Cardiac fibroblast (primary cell): ENCODE measurements at regions not wholly inside any gene's neighbourhood (a gene's known extent, or its start where the extent isn't known, plus 50 kb on each side); places are given as distances from the start of the nearest gene placed in this dataset.

ENCODE experiments used
- DNase-seq, 2 donors: peaks; one replicate each; pipeline versions ENCODE4 v3.0.0 to v3.0.0-alpha.2; 2010; ENCODE audit warnings: low read depth in 2 of 2
- H3K4me3 ChIP-seq, 2 donors: replicated peaks in 1 of 2; 1 replicate in 1 of 2; 2 replicates in 1 of 2; pipeline ENCODE4 v1.5.1; 2011; ENCODE audit warnings: low read depth in 2 of 2, low read length in 2 of 2, mild to moderate bottlenecking in 2 of 2, moderate library complexity in 1 of 2
- CTCF ChIP-seq: IDR thresholded peaks from one replicate; pipeline ENCODE4 v1.5.1; 2011; ENCODE audit warnings: low read depth, mild to moderate bottlenecking, low read length, inconsistent platforms

GRCh38 chr2:191612496-191612895 is 65.4 kb upstream of the NABP1 start:
- H3K4me3 ChIP-seq = no peak overlapping the region

GRCh38 chr2:191614759-191615158 is 63.2 kb upstream of the NABP1 start:
- DNase-seq = no peak
- H3K4me3 ChIP-seq = no peak overlapping the region
- no peak for TF ChIP-seq CTCF

More at GRCh38 chr2:191612496-191612895, 65.4 kb upstream of the NABP1 start:
- TF ChIP-seq CTCF = no peak
- peak; percentile 58 to 97 for DNase-seq

- DNase-seq = no peak
- H3K4me3 ChIP-seq = no peak overlapping the region
Measured at GRCh38 chr2:191615596-191615995, 62.3 kb upstream of the NABP1 start.

GRCh38 chr2:191617575-191617974 is 60.4 kb upstream of the NABP1 start:
- H3K4me3 ChIP-seq = no peak overlapping the region
- no peak for DNase-seq
- TF ChIP-seq CTCF = no peak

More at GRCh38 chr2:191615596-191615995, 62.3 kb upstream of the NABP1 start:
- no peak for TF ChIP-seq CTCF

GRCh38 chr2:191618046-191618780 is 59.7 kb upstream of the NABP1 start:
- no peak overlapping the region for H3K4me3 ChIP-seq
- TF ChIP-seq CTCF = no peak
- peak in 1 of 2 donors; percentile 26 for DNase-seq

- H3K4me3 ChIP-seq = no peak overlapping the region
- DNase-seq = no peak
- TF ChIP-seq CTCF = no peak
Measured at GRCh38 chr2:191618786-191619185, 59.1 kb upstream of the NABP1 start.

GRCh38 chr2:191620144-191620543 is 57.8 kb upstream of the NABP1 start:
- peak; percentile 24 to 62 for DNase-seq
- TF ChIP-seq CTCF = no peak
- no peak overlapping the region for H3K4me3 ChIP-seq
